Kidney epithelial cell (primary cell): ENCODE measurements at regions not wholly inside any gene's neighbourhood (a gene's known extent, or its start where the extent isn't known, plus 50 kb on each side); places are given as distances from the start of the nearest gene placed in this dataset.

Source experiments
- DNase-seq: peaks from one replicate; pipeline ENCODE4 v3.0.0-alpha.2; 2010; ENCODE audit warnings: low read depth
- H3K27me3 ChIP-seq: 2 replicates; pipeline ENCODE4 v1.6.0; 2011; ENCODE audit warnings: low read length; ENCODE audit not compliant: control insufficient read depth, insufficient read depth
- H3K36me3 ChIP-seq: 2 replicates; pipeline ENCODE4 v1.5.1; 2011; ENCODE audit warnings: low read length; ENCODE audit not compliant: control insufficient read depth, insufficient read depth
- H3K4me3 ChIP-seq: 2 replicates; pipeline ENCODE4 v1.5.1; 2011; ENCODE audit warnings: low read depth, mild to moderate bottlenecking, control low read depth, low read length
- TF ChIP-seq, protein P1 (sequence below): IDR thresholded peaks from 2 replicates; pipeline ENCODE4 v1.5.1; 2011; ENCODE audit warnings: mild to moderate bottlenecking, moderate library complexity, low read length, control low read depth, inconsistent platforms; ENCODE audit not compliant: insufficient read depth, poor library complexity, severe bottlenecking

DNA sequence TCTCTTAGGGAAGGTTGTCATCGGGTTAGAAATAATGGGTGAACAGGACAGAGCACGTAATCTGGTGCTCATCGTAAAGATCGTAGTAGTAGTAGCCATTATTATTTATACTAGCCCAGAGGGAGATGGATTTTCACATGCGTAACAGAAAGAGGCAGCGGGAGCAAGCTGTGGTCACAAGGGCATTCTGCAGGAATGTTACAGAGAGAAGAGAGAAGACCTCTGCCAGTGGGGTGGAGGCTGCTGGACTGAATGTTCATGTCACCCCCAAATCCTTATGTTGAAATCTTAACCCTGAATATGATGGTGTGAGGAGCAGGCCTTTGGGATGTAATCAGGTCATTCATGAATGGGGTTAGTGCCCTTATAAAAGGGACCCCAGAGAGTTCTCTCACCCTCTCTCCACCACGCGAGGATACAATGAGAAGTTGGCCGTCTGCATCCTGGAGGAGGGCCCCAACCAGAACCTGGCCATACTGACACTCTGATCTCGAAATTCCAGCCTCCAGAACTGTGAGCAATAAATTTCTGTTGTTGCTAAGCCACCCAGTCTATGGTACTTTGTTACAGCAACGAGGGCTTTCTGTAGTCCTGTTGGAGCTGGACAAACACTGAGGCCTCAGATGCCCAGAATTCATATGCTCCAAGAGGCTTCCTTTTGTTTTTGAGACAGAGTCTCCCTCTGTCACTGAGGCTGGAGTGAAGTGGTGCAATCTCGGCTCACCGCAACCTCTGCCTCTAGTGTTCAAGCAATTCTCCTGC lies 131.2 kb upstream of the MED13L start:
- Histone ChIP-seq H3K27me3 (no peaks in the 10 kb centered on the region), H3K36me3 (no peaks in the 10 kb centered on the region), H3K4me3 (no peak overlapping the region)
- TF ChIP-seq, protein P1, sequence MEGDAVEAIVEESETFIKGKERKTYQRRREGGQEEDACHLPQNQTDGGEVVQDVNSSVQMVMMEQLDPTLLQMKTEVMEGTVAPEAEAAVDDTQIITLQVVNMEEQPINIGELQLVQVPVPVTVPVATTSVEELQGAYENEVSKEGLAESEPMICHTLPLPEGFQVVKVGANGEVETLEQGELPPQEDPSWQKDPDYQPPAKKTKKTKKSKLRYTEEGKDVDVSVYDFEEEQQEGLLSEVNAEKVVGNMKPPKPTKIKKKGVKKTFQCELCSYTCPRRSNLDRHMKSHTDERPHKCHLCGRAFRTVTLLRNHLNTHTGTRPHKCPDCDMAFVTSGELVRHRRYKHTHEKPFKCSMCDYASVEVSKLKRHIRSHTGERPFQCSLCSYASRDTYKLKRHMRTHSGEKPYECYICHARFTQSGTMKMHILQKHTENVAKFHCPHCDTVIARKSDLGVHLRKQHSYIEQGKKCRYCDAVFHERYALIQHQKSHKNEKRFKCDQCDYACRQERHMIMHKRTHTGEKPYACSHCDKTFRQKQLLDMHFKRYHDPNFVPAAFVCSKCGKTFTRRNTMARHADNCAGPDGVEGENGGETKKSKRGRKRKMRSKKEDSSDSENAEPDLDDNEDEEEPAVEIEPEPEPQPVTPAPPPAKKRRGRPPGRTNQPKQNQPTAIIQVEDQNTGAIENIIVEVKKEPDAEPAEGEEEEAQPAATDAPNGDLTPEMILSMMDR = no peak
- DNase-seq = no peak

DNA sequence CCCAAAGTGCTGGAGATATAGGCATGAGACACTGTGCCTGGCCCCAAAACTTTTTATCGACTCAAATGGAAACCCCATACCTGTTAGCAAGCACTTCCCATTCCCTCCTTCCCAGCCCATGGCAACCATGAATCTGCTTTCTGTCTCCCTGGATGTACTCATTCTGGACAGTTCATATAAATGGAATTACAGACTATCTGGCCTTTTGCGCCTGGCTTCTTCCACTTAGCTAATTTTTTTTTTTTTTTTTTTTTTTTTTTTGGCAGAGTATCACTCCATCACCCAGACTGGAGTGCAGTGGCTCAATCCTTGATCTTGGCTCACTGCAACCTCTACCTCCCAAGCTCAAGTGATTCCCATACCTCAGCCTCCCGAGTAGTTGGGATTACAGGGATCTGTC lies 134.5 kb upstream of the MED13L start:
- no peaks in the 10 kb centered on the region for H3K36me3 ChIP-seq
- no peak for DNase-seq
- TF ChIP-seq, protein P1 = no peak
- no peaks in the 10 kb centered on the region for H3K27me3 ChIP-seq
- no peak overlapping the region for H3K4me3 ChIP-seq

DNA sequence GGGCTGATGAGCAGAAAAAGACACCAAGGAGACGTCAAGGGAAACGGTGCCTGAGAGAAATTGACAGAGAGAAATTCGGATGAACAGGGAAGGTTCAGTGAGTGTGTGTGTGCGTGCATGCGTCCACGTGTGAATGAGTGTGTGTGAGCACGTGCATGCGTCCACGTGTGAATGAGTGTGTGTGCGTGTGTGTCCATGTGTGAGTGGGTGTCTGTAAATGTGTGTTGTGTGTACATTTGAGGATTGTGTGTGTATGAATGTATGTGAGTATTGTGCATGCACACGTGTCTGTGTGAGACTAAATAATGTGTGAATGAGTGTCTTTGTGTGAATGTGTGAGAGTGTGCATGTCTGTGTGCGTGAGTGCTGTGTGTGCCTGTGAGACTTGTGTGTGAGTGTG lies 137.4 kb upstream of the MED13L start:
- TF ChIP-seq, protein P1 = no peak
- DNase-seq = no peak
- H3K4me3 ChIP-seq = no peak overlapping the region

DNA sequence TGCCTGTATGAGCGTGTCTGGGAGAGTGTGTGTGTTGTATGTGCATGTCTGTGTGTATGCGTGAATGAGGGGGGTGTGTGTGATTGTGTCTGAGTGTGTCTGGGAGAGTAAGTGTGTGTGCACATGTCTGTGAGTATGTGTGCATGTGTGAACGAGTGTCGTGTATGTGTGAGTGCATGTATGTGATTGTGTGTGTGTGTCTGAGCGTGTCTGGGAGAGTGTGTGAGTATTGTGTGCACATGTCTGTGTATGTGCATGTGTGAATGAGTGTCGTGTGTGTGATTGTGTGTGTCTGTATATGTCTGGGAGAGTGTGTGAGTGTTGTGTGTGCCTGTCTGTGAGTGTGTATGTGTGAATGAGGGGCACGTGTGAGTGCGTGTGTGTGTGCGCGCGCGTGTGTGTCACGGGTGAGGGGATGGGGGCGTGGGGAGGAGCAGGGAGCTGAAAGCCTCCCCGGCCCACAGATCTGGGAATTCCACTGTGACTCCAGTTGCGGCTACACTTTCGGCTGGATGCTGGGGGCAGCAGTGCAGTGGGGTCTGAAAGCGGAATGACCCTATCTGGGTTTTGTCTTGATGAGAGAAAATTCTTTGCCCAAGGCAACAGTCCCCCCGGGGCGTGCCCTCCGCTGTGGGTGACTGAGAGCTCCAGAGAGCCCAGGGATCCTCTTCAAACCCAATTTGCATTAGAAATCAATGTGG lies 138.1 kb upstream of the MED13L start:
- TF ChIP-seq, protein P1 = no peak
- DNase-seq = no peak
- H3K27me3 ChIP-seq = no peaks in the 10 kb centered on the region
- H3K4me3 ChIP-seq = no peak overlapping the region
- no peaks in the 10 kb centered on the region for H3K36me3 ChIP-seq

More for the DNA sequence above, 137.4 kb upstream of the MED13L start:
- Histone ChIP-seq H3K27me3 (no peaks in the 10 kb centered on the region), H3K36me3 (no peaks in the 10 kb centered on the region)

DNA sequence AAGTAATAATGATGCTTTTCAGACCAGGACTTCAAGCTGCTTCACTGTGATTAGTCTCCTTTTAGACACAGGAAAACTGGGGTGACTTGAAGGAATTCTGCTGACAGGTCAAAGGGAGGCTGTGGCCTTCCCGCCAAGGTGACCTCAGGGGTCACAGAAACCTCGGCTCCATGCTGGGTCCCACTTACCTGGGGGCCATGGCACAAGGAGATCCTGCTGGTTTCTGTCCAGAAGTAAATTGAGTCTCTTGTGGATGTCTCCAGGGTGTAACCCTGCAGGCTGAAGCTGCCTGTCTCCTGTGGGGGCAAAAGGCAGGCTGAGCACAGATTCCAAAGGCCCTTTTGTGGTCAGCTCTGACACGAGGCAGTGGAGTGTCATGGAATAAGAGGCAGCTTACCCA lies 138.7 kb upstream of the MED13L start:
- no peaks in the 10 kb centered on the region for H3K36me3 ChIP-seq

More for the DNA sequence above, 138.7 kb upstream of the MED13L start:
- TF ChIP-seq, protein P1 = no peak
- Histone ChIP-seq H3K4me3 (no peak overlapping the region), H3K27me3 (no peaks in the 10 kb centered on the region)
- no peak for DNase-seq
